ENCODE measurements at regions not wholly inside any gene's neighbourhood (a gene's known extent, or its start where the extent isn't known, plus 50 kb on each side); places are given as distances from the start of the nearest gene placed in this dataset.

- TF ChIP-seq POLR2A (IDR thresholded peaks at IDR 0.05; ENCODE audit: low read depth, low read length), result no peak
- TF ChIP-seq POLR2AphosphoS5 (IDR thresholded peaks at IDR 0.05; ENCODE audit: low read depth, low read length), result no peak
Measured at GRCh38 chr22:49208768-49209252, 618.9 kb downstream of the BRD1 start.

Measured in GM12891 (cell line).